ENCODE measurements at regions not wholly inside any gene's neighbourhood (a gene's known extent, or its start where the extent isn't known, plus 50 kb on each side); places are given as distances from the start of the nearest gene placed in this dataset.

DNA sequence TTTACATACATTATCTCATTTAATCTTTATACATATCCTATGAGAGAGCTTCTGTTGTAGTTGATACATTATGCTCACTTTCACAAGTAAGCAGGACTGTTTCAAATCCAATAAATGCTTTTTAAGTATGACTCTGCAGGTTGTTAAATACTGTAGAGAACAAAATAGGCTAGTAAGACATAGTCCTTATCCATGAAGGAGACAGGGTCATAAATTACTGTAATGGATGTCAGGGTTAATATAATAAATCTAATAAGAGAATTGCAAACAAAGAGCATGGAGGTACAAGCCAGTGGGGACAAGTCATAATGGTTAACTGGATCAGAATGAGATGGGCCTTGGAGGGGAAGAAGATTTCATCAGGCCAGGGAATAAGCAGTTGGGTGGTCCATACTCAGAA is 303.8 kb upstream of the RGS6 start:
- H3K27ac ChIP-seq (ENCODE audit: low read depth), result no peak overlapping the region
- DNase-seq (ENCODE audit: low spot score) (no peak), ATAC-seq (no peak)
- Mint-ChIP-seq H3K4me3 (no peak overlapping the region), H3K27ac (no peak overlapping the region), H3K9me3 (no peaks in the 10 kb centered on the region), H3K4me1 (peaks cover 7% of the 10 kb centered on the region; the same call in 2 of the 3 replicates), H3K36me3 (ENCODE audit: low read depth) (peaks cover 30% of the 10 kb centered on the region), H3K27me3 (ENCODE audit: insufficient read depth, low read depth, poor library complexity) (no peaks in the 10 kb centered on the region)
- no peaks in the 10 kb centered on the region for H3K36me3 ChIP-seq (ENCODE audit: insufficient read depth)
- no peaks in the 10 kb centered on the region for H4K20me1 ChIP-seq (replicated peaks; ENCODE audit: insufficient read depth)
- H3K4me2 ChIP-seq, result no peak overlapping the region
- H3K27me3 ChIP-seq (ENCODE audit: insufficient read depth), result no peaks in the 10 kb centered on the region
- TF ChIP-seq, protein P1, sequence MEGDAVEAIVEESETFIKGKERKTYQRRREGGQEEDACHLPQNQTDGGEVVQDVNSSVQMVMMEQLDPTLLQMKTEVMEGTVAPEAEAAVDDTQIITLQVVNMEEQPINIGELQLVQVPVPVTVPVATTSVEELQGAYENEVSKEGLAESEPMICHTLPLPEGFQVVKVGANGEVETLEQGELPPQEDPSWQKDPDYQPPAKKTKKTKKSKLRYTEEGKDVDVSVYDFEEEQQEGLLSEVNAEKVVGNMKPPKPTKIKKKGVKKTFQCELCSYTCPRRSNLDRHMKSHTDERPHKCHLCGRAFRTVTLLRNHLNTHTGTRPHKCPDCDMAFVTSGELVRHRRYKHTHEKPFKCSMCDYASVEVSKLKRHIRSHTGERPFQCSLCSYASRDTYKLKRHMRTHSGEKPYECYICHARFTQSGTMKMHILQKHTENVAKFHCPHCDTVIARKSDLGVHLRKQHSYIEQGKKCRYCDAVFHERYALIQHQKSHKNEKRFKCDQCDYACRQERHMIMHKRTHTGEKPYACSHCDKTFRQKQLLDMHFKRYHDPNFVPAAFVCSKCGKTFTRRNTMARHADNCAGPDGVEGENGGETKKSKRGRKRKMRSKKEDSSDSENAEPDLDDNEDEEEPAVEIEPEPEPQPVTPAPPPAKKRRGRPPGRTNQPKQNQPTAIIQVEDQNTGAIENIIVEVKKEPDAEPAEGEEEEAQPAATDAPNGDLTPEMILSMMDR (conservative IDR thresholded peaks at IDR 0.05; ENCODE audit: low read depth in 2 of 2), result no peak
- TF ChIP-seq ZNF331 (CRISPR knock-in tag; IDR thresholded peaks at IDR 0.05; ENCODE audit: low read depth) (no peak), EZH2phosphoT487 (IDR thresholded peaks at IDR 0.05; ENCODE audit: unreplicated experiment) (no peak), NANOG (IDR thresholded peaks at IDR 0.05; ENCODE audit: borderline replicate concordance) (no peak), CREB1 (CRISPR knock-in tag; IDR thresholded peaks at IDR 0.05; ENCODE audit: low read depth) (no peak)
- H3K9me2 ChIP-seq (ENCODE audit: insufficient read depth), result no peaks in the 10 kb centered on the region
- no peaks in the 10 kb centered on the region; the same call in 1 of the 2 replicates for H3K79me2 ChIP-seq (replicated peaks; ENCODE audit: insufficient read depth)
- H3K4me3 ChIP-seq, result no peak overlapping the region
- H2AFZ ChIP-seq, result no peak overlapping the region
- H3F3A ChIP-seq (replicated peaks; ENCODE audit: low read depth), result no peaks in the 10 kb centered on the region
- no peaks in the 10 kb centered on the region for H3K4me1 ChIP-seq (ENCODE audit: insufficient read depth)

DNA sequence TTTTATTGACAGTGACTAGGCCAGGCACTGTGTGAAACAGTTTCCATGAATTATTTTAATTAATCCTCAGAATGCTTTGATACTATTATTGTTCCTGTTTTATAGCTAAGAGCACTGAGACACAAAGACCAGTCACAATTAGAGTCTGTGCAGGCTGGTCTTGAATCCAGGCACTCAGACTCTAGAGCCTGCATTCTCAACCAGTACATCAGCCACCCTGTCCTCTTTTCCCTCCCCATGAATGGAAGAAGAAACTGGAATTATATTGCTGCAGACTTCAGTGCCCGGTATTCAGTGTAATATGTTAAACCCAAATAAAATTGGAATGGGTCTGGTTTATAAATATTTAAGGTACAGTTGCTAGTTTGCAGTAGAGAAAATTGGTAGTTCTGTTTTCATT is 303.0 kb upstream of the RGS6 start:
- Histone ChIP-seq H3K9me2 (ENCODE audit: insufficient read depth) (no peaks in the 10 kb centered on the region), H3K4me1 (ENCODE audit: insufficient read depth) (no peaks in the 10 kb centered on the region), H3K27ac (ENCODE audit: low read depth) (no peak overlapping the region), H3F3A (replicated peaks; ENCODE audit: low read depth) (no peaks in the 10 kb centered on the region), H3K27me3 (ENCODE audit: insufficient read depth) (no peaks in the 10 kb centered on the region), H2AFZ (no peak overlapping the region), H3K36me3 (ENCODE audit: insufficient read depth) (no peaks in the 10 kb centered on the region), H3K4me2 (no peak overlapping the region), H4K20me1 (replicated peaks; ENCODE audit: insufficient read depth) (no peaks in the 10 kb centered on the region), H3K4me3 (no peak overlapping the region), H3K79me2 (replicated peaks; ENCODE audit: insufficient read depth) (no peaks in the 10 kb centered on the region; the same call in 1 of the 2 replicates)
- Mint-ChIP-seq H3K4me1 (peaks cover 7% of the 10 kb centered on the region; the same call in 2 of the 3 replicates), H3K27me3 (ENCODE audit: insufficient read depth, low read depth, poor library complexity) (no peaks in the 10 kb centered on the region), H3K4me3 (no peak overlapping the region), H3K36me3 (ENCODE audit: low read depth) (peaks cover 34% of the 10 kb centered on the region), H3K27ac (no peak overlapping the region), H3K9me3 (peaks cover 5% of the 10 kb centered on the region; the same call in 2 of the 3 replicates)
- DNase-seq (ENCODE audit: low spot score) (no peak), ATAC-seq (no peak)
- TF ChIP-seq EZH2phosphoT487 (IDR thresholded peaks at IDR 0.05; ENCODE audit: unreplicated experiment), result no peak
- TF ChIP-seq, protein P1 (conservative IDR thresholded peaks at IDR 0.05; ENCODE audit: low read depth in 2 of 2), result no peak
- TF ChIP-seq, protein P2, sequence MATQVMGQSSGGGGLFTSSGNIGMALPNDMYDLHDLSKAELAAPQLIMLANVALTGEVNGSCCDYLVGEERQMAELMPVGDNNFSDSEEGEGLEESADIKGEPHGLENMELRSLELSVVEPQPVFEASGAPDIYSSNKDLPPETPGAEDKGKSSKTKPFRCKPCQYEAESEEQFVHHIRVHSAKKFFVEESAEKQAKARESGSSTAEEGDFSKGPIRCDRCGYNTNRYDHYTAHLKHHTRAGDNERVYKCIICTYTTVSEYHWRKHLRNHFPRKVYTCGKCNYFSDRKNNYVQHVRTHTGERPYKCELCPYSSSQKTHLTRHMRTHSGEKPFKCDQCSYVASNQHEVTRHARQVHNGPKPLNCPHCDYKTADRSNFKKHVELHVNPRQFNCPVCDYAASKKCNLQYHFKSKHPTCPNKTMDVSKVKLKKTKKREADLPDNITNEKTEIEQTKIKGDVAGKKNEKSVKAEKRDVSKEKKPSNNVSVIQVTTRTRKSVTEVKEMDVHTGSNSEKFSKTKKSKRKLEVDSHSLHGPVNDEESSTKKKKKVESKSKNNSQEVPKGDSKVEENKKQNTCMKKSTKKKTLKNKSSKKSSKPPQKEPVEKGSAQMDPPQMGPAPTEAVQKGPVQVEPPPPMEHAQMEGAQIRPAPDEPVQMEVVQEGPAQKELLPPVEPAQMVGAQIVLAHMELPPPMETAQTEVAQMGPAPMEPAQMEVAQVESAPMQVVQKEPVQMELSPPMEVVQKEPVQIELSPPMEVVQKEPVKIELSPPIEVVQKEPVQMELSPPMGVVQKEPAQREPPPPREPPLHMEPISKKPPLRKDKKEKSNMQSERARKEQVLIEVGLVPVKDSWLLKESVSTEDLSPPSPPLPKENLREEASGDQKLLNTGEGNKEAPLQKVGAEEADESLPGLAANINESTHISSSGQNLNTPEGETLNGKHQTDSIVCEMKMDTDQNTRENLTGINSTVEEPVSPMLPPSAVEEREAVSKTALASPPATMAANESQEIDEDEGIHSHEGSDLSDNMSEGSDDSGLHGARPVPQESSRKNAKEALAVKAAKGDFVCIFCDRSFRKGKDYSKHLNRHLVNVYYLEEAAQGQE (IDR thresholded peaks at IDR 0.05; ENCODE audit: unreplicated experiment), result no peak
- TF ChIP-seq JUNB (IDR thresholded peaks at IDR 0.05; ENCODE audit: unreplicated experiment), result no peak
- TF ChIP-seq POLR2AphosphoS5 (IDR thresholded peaks at IDR 0.05; ENCODE audit: low read depth), result no peak
- no peak for TF ChIP-seq STAT1 (IDR thresholded peaks at IDR 0.05; ENCODE audit: unreplicated experiment)
- TF ChIP-seq EZH2 (IDR thresholded peaks at IDR 0.05; ENCODE audit: low read depth, unreplicated experiment), result no peak

All from GM23338 (cell line).